ENCODE measurements at regions not wholly inside any gene's neighbourhood (a gene's known extent, or its start where the extent isn't known, plus 50 kb on each side); places are given as distances from the start of the nearest gene placed in this dataset.

DNA sequence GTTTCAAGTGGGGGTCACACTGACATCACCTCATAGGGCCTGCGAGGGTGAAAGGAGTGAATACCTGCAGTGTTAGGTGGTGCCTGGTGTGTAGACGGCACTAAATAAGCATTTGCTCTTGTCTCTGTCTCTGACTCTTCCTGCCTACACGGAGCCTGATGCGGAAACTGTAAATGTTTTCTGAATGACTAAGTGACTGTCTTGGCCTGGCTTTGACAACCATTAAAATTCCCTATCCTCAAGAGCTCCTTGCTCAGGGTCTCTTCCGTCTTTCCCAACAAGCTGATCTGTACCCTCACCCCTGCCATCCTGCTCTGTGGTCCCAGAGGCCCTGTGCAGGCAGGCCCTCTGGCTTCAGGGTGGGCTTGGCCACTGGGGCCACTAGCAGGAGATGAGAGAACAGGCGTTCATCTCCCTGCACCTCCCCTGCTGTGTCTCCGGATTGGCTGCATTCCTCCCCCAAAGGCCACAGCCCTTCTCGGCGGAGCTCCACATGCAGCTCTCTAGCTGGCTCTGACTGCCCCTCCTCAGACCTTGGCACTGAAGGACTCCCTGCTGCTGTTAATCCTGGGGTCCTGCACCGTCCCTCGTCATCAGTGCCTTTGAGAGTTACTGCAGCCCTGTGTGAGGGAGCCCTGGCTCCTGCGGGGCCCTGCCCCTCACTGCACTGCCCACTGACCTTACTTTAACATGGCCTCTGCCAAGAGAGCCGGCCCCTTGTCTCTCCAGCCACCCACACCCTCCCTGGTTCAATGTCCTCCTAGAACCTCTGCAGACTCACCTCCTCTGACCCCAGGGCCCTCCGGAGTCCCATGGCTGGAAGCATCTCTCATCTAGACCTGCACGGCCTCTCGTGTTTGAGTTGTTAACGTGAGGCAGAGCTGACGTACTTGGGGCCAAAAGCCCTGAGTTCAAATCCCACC lies 211.1 kb downstream of the MATN1 start:
- intact Hi-C loops (cut with micrococcal nuclease): no loop called here
- ATAC-seq: peak; percentile 52
- H3K4me2 ChIP-seq (ENCODE audit: low read length): peak overlapping the region; percentile 48

More for the DNA sequence above, 211.1 kb downstream of the MATN1 start:
- no peak overlapping the region for H3K4me3 ChIP-seq (replicated peaks in 1 of 2; ENCODE audit: low read depth in 1 of 2, low read length in 2 of 2)
- H3K27me3 ChIP-seq (ENCODE audit: insufficient read depth, low read length): peaks cover 9% of the 10 kb centered on the region; the same call in 1 of the 2 replicates
- ChIA-PET CTCF (no interaction called here), POLR2A (no interaction called here), RAD21 (ENCODE audit: low non-redundant PET in 1 of 2, low total read pairs in 2 of 2, uncharacterized antibody in 2 of 2, unreplicated experiment in 2 of 2) (no interaction called here)
- no peak for TF ChIP-seq JUND (IDR thresholded peaks at IDR 0.05)
- TF ChIP-seq YY1 (IDR thresholded peaks at IDR 0.05; ENCODE audit: extremely low read depth, insufficient replicate concordance, low read depth, low read length): no peak
- TF ChIP-seq CEBPB (IDR thresholded peaks at IDR 0.05; ENCODE audit: low read depth): no peak
- no peak for TF ChIP-seq ZNF274 (IDR thresholded peaks at IDR 0.05; ENCODE audit: low read depth, low read length)
- TF ChIP-seq, protein P1, sequence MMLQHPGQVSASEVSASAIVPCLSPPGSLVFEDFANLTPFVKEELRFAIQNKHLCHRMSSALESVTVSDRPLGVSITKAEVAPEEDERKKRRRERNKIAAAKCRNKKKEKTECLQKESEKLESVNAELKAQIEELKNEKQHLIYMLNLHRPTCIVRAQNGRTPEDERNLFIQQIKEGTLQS (IDR thresholded peaks at IDR 0.05): no peak
- TF ChIP-seq EZH2phosphoT487 (IDR thresholded peaks at IDR 0.05; ENCODE audit: borderline replicate concordance): no peak
- no peak for TF ChIP-seq SIN3A (IDR thresholded peaks at IDR 0.05; ENCODE audit: low read depth)
- TF ChIP-seq EGR1 (IDR thresholded peaks at IDR 0.05; ENCODE audit: low read depth): no peak
- no peak for TF ChIP-seq SP1 (IDR thresholded peaks at IDR 0.05; ENCODE audit: low read depth)
- TF ChIP-seq, protein P2, sequence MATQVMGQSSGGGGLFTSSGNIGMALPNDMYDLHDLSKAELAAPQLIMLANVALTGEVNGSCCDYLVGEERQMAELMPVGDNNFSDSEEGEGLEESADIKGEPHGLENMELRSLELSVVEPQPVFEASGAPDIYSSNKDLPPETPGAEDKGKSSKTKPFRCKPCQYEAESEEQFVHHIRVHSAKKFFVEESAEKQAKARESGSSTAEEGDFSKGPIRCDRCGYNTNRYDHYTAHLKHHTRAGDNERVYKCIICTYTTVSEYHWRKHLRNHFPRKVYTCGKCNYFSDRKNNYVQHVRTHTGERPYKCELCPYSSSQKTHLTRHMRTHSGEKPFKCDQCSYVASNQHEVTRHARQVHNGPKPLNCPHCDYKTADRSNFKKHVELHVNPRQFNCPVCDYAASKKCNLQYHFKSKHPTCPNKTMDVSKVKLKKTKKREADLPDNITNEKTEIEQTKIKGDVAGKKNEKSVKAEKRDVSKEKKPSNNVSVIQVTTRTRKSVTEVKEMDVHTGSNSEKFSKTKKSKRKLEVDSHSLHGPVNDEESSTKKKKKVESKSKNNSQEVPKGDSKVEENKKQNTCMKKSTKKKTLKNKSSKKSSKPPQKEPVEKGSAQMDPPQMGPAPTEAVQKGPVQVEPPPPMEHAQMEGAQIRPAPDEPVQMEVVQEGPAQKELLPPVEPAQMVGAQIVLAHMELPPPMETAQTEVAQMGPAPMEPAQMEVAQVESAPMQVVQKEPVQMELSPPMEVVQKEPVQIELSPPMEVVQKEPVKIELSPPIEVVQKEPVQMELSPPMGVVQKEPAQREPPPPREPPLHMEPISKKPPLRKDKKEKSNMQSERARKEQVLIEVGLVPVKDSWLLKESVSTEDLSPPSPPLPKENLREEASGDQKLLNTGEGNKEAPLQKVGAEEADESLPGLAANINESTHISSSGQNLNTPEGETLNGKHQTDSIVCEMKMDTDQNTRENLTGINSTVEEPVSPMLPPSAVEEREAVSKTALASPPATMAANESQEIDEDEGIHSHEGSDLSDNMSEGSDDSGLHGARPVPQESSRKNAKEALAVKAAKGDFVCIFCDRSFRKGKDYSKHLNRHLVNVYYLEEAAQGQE (IDR thresholded peaks at IDR 0.05; ENCODE audit: low read depth): no peak
- TF ChIP-seq TCF7L2 (IDR thresholded peaks at IDR 0.05; ENCODE audit: borderline replicate concordance, extremely low read depth, insufficient read depth, insufficient read length): no peak
- no peak overlapping the region for H2AFZ ChIP-seq (ENCODE audit: low read depth, low read length, poor library complexity, severe bottlenecking)
- no peaks in the 10 kb centered on the region for H4K20me1 ChIP-seq (ENCODE audit: insufficient read depth)
- no peak overlapping the region for H3K9ac ChIP-seq (ENCODE audit: low read length)
- no peak overlapping the region for H3K27ac ChIP-seq (ENCODE audit: low read depth, low read length)
- no peaks in the 10 kb centered on the region for H3K79me2 ChIP-seq (ENCODE audit: insufficient read depth, low read length)
- H3K36me3 ChIP-seq (ENCODE audit: control insufficient read depth in 1 of 2, insufficient read depth in 2 of 2, low read length in 2 of 2): no peaks in the 10 kb centered on the region
- BruUV-seq (replicated peaks): no TSS peak
- H3K9me2 ChIP-seq (ENCODE audit: insufficient read depth): no peaks in the 10 kb centered on the region
- H3K9me3 ChIP-seq (ENCODE audit: control insufficient read depth in 1 of 2, insufficient read depth in 1 of 2, low read depth in 1 of 2, low read length in 2 of 2): no peaks in the 10 kb centered on the region
- H3K4me1 ChIP-seq (ENCODE audit: control insufficient read depth in 1 of 2, insufficient read depth in 2 of 2, low read length in 2 of 2): peaks cover 2 to 16% of the 10 kb centered on the region in 2 experiments; a peak in 2 of 4 replicates
- no peak for DNase-seq (ENCODE audit: low read depth, low spot score)

Measured in HCT116 (cell line).